Right hindlimb (tissue), 1 donor: ENCODE measurements at regions not wholly inside any gene's neighbourhood (a gene's known extent, or its start where the extent isn't known, plus 50 kb on each side); places are given as distances from the start of the nearest gene placed in this dataset.
A peak's percentile ranks its signal among the peaks of the same experiment; 100 is the strongest.
"Not testable (repeated sequence)": the region's sequence is repeated elsewhere in the genome, so short reads cannot be mapped to it uniquely, and the experiment has no call there.

ENCODE experiments used
- DNase-seq: peaks from one replicate; pipeline ENCODE4 v3.0.0-alpha.2; 2018

DNA sequence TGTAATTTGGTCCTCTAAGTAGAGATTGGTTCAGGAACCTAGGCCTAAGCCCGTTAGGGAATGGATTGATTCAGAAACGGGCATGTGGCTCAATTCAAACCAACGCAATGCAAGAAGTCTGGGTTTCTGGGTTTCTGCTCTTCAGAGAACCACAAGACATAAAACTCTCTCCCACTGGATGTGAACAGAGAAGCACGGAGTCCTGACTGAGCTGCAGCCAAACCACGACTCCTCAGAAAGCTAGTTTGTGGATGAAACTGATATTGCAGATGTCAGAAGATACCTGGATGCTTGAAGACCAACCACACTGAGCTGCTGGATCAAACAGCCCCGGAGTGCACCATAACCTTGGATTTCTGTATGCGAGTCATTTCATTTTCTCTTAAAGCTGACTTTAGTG lies 50.0 kb downstream of the SOD2 start:
- no peak for DNase-seq

DNA sequence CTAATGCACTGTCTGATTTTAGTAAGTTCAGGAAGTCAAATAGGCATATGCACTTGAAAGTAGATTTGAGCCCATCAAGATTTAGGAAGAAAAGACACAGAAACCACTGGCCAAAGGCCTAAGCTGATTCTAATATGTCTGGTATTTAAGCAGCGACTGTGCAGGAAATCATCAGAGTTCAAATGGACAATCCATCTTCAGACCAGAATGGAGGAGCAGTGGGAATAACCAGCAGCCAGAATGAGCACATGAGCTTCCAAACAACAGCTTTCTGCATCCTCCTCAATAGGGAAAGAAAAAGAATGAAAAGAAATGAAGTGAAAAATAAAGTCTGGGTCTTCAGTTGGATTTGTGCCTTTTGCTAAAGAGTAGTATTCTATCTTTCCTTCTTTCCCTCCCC lies 50.6 kb downstream of the SOD2 start:
- peak; percentile 55 for DNase-seq

DNA sequence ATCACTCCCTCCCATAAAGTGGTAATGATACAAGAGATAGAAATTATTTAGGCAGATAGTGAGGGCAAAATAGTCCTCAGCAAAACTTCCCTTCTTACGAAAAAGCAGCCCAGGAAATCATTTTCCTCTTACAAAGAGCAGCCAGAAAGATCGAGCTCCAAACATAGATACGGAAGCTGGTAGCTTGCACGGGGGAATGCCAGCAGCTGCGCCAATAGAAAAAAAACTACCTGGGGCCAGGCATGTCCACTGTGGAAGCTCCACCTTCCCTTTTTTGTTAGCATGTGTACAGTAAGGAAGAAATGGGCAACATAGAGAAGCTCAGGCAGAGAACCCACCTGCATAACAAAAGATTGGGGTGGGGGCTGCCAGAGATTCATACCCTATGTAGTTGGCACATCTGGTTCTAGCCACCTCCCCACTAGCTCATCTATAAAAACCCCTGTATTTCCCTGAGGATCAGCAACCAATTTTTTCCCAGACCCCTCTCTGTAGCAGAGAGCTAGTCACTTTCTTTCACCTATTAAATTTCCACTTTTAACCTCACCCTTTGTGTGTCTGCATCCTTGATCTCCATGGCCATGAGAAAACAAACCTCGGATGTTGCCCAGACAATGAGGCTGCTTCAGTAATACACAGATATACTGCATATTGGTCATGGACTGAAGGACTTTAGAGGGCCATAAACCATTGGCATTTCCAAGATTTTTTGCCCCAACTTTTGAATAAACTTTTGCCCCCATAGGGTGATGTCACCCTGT lies 52.1 kb downstream of the SOD2 start:
- no peak for DNase-seq

DNA sequence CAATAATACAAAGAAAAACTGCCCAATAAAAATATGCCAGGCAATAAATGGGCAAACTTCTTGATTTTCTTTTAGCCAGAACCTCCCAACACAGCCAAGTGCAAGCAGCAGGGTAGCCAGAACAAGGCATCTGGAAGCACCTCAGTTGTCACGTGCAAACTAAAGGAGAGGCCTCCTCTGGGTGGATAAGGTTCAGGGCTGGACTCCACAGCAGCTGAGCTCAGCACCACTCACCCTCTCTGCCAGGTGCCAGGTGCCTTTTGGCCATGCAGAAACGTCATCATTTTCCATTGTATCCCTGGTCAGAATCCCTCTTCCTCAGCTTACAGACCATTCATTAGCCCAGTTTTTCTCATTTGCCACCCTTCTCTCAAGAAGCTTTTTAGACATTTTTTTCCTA lies 52.7 kb downstream of the SOD2 start:
- DNase-seq, result no peak

DNA sequence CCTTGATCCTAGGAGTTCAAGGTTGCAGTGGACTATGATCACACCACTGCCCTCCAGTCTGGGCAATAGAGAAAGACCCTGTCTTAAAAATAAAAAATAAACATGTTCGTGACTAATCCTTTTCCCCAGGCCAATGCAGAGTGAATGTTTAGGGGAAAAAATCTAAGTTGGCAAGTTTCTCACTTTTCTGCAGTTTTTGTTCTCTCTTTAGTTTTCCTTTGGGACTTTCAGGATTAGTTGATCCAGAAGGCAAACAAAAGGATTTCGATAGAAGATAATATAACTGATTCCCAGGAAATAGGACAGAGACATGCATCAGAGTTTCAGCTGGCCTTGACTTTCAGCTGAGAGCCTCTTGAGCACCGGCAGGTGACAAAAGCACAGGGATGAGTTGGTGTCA lies 53.3 kb downstream of the SOD2 start:
- no peak for DNase-seq

DNA sequence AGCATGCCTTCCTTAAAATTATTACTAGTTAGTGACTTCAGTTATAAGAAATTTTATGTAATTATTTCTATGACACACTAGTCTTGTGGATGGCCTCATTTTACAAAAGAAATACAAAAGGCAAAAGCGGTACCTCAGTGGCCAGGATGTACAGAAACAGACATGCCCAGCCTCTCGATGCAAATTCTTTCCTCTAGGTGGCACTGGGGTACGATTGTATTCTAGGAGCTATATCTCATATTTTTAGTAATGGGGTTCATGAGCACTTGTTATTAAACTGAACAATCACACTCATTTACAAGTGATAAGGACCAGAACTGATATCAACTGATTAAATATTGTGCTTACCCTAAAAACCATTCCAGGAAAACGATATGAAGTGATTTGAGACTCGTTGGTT lies 59.8 kb downstream of the SOD2 start:
- DNase-seq, result no peak

DNA sequence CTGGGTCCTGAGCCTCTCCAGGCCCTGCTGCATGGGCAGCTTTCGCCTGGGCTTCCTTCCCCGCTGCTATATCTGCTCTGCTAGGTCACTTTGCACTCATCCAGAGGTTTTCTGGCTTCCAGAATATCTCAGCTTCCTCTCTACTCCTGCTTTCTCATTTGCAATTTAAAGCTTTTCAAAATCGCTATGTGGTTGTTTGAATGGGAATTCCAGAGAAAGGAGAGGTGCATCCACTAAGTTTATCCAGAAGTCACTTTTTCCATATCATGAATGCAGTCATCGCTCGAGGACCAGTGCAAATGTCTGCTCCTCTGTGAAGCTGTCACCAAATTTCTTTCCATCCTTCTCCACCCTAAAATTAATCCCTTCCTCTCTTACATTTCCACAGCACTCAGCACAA lies 61.2 kb downstream of the SOD2 start:
- no peak for DNase-seq

DNA sequence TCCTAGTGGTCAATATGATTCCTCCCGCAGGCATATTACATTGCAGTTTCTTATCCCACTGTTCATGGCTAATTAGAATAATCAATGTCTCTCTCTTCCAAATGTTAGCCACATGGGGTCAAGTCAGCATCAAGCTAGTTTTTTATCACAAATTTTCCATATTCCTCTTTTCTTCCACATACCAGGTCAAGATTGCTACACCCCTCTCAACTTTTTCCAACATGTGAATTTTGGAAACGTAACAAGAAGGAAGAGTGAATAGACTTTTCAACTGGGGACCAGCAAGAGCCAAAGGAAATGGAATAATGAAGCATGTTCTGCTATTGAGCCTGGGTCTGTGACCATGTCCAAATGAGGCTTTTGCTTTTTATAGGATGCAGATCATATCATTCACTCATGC lies 65.1 kb downstream of the SOD2 start:
- DNase-seq, result no peak

DNA sequence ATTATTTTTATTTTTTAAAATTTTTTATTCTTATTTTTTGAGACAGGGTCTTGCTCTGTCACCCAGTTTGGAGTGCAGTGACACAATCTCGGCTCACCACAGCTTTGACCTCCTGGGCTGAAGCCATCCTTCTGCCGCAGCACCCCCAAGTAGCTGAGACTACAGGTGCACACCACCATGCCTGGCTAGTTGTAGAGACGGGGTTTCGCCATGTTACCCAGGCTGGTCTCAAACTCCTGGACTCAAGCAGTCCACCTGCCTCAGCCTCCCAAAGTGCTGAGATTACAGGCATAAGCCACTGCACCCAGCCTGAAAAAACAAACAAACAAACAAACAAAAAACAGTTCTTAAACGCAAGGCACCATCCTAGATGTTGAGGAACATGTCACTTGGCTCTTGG lies 66.5 kb downstream of the SOD2 start:
- not testable (repeated sequence) for DNase-seq

DNA sequence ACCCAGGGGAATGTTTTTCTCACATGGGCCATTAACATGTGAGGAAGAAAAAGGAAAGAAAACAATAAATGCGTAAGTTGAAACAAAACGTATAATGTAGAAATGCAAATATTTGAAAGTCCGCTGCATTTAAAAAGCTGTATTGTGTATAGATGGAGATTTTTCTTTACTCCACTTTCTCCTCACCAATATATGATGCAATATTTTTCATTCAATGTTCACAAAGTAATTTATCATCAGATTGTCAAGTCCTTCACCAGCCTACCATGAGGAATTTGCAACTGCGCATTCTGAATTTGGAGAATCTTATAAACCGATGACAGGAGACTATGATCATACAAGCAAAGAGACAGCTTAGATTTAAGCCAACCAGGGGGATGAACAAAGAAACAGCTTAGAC lies 69.9 kb downstream of the SOD2 start:
- DNase-seq, result no peak

DNA sequence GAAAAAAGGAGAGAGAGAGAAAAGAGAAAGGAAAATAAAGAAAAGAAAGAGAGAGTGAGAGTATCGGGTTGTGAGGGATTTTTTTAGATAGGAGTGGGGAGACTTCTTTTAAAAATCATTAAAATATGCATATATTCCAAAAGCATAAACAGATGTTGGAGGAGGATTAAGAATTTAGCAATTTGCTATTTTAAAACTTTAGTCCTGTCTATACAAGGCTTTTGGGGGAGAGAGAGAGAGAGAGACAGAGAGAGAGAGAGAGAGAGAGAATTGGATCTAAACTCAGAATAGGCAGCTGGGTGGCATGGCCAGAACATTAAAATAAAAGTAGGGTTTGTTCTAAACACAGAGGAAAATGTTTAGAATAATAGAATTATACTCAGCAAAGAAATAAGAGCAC lies 72.1 kb downstream of the SOD2 start:
- DNase-seq, result no peak

DNA sequence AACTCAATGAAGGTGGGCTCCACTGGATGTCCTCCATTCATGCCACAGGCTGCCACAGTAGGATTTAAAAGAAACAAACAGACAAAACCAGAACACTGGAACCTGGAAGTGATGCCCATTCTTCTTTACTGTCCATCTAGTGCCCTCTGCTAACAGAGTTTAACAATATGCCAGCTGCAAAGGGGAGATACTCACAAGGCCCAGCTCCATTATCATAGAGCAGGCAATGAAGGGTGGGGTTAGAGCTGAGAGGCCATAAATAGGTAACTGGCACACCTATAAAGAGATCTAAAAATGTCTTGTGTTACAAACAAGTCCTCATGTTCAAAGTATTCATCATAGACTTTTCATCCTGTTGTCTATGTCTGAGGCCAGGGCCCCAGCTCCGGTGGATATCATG lies 75.6 kb downstream of the SOD2 start:
- DNase-seq, result no peak

DNA sequence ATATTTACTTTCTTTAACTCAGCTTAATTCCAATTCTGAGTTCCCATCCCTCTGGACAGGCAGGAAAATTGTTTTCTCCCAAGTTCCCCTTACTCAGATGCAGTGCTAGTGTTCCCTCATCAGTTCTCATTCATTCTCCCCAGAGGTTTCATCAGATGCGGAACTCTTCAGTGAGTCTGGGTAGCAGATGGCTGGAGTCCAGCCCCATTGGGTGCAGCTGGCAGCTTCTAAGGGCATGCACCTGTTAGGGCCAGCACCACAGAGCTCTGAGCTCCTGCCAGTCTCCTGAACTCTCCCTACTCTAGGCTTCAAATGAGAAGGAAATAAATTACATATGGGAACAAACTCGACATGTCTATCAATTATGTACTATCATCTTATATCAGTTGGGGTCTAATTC lies 76.6 kb downstream of the SOD2 start:
- DNase-seq, result no peak

DNA sequence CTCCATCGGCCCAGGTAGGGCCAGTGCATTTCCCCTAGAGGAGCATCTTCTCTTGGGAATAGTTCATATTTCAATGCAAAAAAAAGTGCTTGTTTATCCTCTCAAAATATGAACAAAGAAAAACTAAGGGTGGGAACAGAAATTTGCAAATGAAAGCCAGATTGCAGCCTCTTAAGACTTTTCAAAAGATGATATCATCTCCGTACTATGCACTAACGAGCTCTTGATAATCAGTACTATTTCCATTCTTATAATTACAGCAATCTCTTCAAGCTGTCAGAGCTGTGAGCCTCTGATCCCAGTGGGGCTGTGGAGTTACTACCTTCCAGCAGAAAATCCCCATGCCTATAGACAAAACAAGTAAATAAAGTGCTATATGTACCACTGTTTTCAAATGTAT lies 77.1 kb downstream of the SOD2 start:
- no peak for DNase-seq

DNA sequence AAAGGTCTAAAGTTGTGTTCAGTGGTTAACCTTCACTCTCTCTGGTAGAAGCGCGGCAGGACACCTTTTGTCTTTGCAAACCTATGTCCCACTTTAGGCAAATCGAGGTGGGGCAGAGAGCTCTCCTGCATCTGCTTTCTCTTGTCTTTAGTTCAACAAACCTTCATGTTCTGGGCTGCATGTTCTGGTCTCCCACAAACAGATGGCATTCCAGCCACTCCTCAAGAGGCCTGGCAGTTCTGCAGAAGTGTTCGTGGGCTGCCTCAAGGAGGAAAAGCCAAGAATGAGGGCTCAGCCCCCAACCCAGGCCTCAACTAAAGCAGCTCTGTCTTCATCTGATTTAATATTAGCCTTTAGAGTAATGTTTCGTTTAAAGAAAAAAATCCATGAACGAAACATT lies 82.2 kb downstream of the SOD2 start:
- DNase-seq, result no peak

DNA sequence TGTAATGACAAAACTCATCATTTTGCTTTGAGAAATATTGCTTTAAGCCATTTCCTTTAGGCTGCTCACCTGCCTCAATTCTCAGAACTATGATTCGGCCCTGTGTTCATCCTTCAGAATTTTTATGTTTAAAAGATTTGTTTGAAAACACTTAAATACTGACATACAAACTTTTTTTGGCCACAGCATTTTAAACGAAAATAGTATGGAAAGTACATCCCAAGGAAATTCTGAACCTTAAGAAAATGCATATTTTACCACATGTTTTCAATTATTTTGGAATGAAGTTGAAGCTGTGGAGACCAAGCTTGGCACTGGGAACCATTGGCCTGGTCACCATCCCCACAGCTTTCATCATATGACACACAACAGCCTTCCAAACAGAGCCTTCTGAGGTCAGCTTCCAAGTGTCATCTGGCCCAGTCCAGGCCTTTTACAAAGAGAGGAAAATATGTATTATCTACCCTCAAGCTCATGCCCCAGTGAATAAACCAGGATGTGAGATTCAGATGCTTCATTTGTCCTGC lies 83.3 kb downstream of the SOD2 start:
- peak; percentile 83 for DNase-seq

DNA sequence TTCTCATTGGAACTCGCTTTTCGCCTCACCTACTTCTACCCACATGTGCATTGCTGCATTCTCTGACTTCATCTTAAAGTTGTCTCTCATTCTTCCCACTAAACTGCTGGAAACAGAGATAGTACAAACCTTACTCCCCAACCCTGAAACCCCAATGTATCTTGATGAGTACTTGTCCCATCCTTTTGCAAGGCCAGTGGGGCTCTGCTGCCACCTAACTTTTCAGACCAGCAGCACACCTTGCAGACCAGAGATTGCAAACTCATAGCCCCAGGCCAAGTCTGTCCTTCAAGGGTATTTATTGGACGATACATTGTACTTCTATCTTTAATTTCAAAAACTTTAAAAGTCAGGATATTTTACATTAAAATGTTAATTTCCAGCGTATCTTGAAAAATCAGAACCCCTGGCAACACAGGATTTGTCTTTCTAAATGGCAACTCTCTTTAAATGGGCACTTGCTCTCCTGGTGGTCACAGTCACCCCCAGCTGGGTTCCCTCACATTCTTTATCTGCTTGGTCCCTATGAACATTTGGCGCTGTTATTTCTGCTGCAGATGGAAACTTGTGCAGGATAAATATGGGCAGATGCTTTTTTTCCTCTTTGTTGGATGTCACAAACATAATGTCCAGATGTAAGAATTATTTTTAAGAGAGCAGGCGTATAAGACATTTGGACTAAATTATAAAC lies 83.9 kb downstream of the SOD2 start:
- DNase-seq, result peak; percentile 64

DNA sequence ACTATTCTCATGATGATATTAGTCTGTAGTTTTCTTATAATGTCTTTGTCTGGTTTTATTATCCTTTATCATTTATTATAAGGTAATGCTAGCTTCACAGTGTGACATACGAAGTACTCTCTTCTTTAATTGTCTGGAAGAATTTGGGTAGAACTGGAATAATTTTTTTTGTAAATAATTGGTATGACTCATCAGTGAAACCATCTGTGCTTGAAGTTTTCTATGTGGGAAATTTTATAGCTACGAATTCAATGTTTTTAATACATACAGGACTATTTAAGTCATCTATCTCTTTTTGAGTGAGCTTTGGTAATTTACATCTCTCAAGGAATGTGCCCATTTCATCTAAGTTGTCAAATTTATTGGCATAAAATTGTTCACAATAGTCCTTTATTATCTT lies 86.3 kb downstream of the SOD2 start:
- no peak for DNase-seq

DNA sequence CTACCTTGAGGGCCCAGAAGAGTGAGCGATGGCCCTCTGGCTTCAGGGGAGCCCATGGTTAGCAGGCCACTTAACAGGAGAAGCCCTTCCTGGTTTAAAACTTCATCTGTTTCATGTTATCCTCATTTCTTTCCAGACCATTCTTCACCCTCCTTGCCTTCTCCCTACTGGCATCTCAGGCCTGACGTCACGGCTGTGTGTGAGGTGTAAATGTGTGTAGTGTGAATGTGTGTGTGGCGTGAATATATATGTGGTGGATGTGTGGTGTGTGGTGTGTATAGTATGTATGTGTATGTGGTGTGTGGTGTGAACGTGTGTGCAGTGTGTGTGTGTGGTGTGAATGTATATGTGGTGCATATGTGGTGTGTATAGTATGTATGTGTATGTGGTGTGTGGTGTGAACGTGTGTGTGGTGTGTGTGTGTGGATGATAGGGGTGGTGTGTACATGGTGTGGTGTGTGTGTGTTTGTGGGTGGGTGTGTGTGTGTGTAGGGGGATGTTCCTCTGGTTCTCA lies 88.5 kb downstream of the SOD2 start:
- DNase-seq, result no peak

DNA sequence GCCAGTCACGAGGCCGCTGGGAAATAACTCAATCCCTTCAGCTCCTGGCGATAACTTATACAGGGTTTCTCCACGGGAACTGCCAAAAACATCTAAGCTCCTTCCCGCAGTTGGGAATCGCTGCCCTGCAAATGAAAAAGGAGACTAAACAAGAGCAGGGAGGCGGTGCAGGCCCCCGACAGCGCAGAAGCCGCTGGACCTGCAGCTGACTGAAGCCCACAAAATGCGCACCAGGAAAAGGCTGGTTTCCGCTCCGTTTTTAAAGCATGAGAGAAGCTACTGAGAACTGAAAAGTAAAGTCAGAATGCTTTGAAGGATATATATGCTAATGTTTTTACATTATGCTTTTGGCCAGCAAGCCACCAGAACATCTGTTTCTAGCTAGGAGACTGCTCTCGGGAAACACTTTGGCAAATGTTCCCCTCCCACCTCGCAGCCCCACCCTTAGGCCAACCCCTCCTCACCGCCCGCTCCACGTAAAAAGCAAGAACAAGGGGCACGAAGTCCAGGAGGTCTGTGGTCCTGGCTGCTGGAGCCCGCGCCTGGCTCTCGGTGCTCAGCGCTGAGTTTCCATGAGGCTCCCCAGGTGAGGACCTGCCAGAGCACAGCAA lies 90.5 kb downstream of the SOD2 start:
- peak; percentile 87 for DNase-seq

DNA sequence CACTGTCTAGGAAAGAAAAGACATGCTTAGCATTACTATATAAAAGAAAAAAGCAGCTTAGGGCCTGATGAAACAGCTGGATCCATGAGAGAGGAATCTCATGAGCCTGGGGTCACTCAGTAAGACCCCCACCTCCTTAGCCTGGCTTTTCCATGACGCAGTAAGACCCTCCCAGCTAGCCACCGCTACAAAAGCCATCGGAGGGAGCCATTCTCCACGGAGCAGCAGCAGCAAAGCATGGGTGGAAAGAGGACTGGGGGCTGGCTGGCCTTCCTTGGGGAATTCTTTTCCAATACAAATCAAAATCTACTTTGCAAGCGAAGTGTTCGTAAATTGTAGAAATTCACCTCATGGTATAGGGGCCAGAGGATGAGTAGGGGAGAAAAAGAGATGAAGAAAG lies 91.8 kb downstream of the SOD2 start:
- DNase-seq, result no peak

DNA sequence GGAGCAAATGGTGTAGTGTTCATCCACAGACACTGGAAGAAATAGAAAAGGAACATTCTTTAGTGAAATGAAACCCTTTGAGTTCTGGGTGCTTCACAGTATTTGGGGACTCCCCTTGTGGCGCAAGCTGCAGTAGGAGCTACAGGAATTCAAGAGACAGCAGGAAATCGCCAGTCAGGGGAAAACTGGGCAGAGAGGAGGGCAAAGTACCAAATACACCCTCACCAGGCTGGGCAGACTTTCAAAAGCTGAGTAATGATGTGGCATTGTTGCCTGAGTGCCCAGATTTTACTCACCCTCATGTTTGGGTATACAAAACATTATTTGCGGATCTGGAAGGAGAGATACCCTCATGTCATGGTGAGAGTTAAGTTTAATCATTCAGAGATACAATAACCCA lies 97.9 kb downstream of the SOD2 start:
- DNase-seq, result no peak

DNA sequence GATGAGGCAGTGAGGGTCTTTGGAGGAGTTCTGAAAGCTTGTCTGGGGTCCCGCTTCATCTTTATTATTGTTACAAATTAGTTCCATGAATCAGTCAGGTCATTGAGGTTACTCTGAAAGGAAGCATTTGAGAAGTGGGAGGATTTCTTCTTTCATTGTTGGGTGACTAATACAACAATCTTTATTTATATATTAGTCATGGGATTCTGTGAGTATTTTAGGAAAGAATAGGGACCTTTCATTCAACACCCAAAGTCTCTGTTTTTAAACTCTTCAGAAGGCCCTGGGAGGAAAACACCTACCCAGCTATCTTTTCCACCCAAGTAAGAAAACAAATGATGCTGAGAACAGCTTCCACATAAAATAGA lies 98.3 kb downstream of the SOD2 start:
- DNase-seq, result no peak

DNA sequence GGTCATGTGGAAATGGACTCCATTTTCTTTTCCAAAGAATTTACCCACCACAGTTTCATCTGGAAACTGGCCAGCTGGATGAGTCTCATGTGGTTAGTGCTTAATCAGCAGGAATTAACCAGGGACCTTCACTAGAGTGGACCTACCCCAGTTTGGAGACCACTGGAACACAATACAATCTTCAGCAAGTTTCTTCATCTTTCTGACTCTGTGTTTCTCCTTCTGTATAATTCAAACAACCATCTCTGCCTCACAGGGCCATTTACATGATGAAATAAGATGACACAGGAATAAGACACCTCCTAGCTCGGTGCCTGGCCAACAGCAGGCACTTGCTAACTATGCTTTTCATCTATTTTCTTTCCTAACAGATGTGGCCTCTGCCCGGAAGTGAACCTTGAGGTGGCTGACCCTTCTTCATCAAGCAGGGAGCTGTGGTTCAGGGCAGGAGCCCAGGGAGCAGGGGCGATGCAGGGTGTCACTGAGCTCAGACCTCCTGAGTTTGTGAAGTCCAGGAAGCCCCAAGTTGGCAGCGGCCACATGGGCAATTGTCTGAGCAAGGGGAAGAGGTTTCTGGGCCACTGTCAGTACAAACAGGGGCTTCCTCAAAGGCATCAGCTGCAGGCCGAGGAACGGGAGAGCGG lies 98.8 kb downstream of the SOD2 start:
- no peak for DNase-seq
